Sciatic nerve (tissue), 2 donors: ENCODE measurements at regions not wholly inside any gene's neighbourhood (a gene's known extent, or its start where the extent isn't known, plus 50 kb on each side); places are given as distances from the start of the nearest gene placed in this dataset.

Experiments used
- ATAC-seq: fragments of 200-7000 bp; cut with Tn5 transposase; one replicate; pipeline ENCODE4 v1.9.1; 2020; ENCODE audit warnings: mild to moderate bottlenecking, moderate library complexity
- DNase-seq: peaks from one replicate; pipeline ENCODE4 v3.0.0-alpha.2; 2020; ENCODE audit warnings: low spot score
- intact Hi-C: fragments of 100-400 bp; cut with DNase I; formaldehyde crosslinking; loops from one replicate; pipeline ENCODE4 v1.14.2; 2022
- donor health status: DM: no; HTN: no; CAD: no.
- donor health status: DM: no; HTN: no; CAD: no.

- intact Hi-C loops: no loop called here
- ATAC-seq (no peak), DNase-seq (no peak)
Observed at GRCh38 chr17:77568540-77568939, 390.0 kb upstream of the TNRC6C start.

- DNase-seq (no peak), ATAC-seq (peak; percentile 9)
- intact Hi-C loops: no loop called here
Observed at GRCh38 chr17:77569846-77570564, 388.5 kb upstream of the TNRC6C start.

- intact Hi-C loops: no loop called here
- no peak for DNase-seq
- ATAC-seq: no peak
Observed at GRCh38 chr17:77570565-77570898, 388.0 kb upstream of the TNRC6C start.

GRCh38 chr17:77571155-77571981 is 387.1 kb upstream of the TNRC6C start:
- intact Hi-C loops: no loop called here
- ATAC-seq (peak; percentile 33), DNase-seq (no peak)

GRCh38 chr17:77572065-77572601 is 386.4 kb upstream of the TNRC6C start:
- ATAC-seq (peak; percentile 23), DNase-seq (no peak)
- intact Hi-C loops: no loop called here

- ATAC-seq: no peak
- intact Hi-C loops: no loop called here
- peak; percentile 42 for DNase-seq
Observed at GRCh38 chr17:77572851-77573250, 385.7 kb upstream of the TNRC6C start.

- ATAC-seq: no peak
- intact Hi-C loops: no loop called here
- no peak for DNase-seq
Observed at GRCh38 chr17:77577491-77577890, 381.0 kb upstream of the TNRC6C start.

GRCh38 chr17:77579131-77579530 is 379.4 kb upstream of the TNRC6C start:
- intact Hi-C loops: no loop called here
- no peak for ATAC-seq
- no peak for DNase-seq

GRCh38 chr17:77579682-77580081 is 378.8 kb upstream of the TNRC6C start:
- DNase-seq: peak; percentile 9
- ATAC-seq: peak; percentile 39
- intact Hi-C loops: no loop called here

- ATAC-seq (no peak), DNase-seq (peak; percentile 22)
- intact Hi-C loops: no loop called here
Observed at GRCh38 chr17:77580531-77581270, 377.8 kb upstream of the TNRC6C start.

- DNase-seq: no peak
- no peak for ATAC-seq
- intact Hi-C loops: no loop called here
Observed at GRCh38 chr17:77581480-77581879, 377.0 kb upstream of the TNRC6C start.

GRCh38 chr17:77585142-77585860 is 373.2 kb upstream of the TNRC6C start:
- ATAC-seq: no peak
- intact Hi-C loops: no loop called here
- DNase-seq: no peak

- intact Hi-C loops: no loop called here
- no peak for DNase-seq
- no peak for ATAC-seq
Observed at GRCh38 chr17:77590951-77591735, 367.4 kb upstream of the TNRC6C start.

GRCh38 chr17:77592106-77592865 is 366.2 kb upstream of the TNRC6C start:
- intact Hi-C loops: no loop called here
- no peak for DNase-seq
- ATAC-seq: no peak

- no peak for DNase-seq
Observed at GRCh38 chr17:77593081-77593480, 365.4 kb upstream of the TNRC6C start.

GRCh38 chr17:77594416-77595209 is 363.9 kb upstream of the TNRC6C start:
- intact Hi-C loops: no loop called here
- peak; percentile 48 for DNase-seq

More at GRCh38 chr17:77593081-77593480, 365.4 kb upstream of the TNRC6C start:
- intact Hi-C loops: no loop called here
- no peak for ATAC-seq

More at GRCh38 chr17:77594416-77595209, 363.9 kb upstream of the TNRC6C start:
- ATAC-seq: no peak
